PC-9 (cell line): ENCODE measurements at regions not wholly inside any gene's neighbourhood (a gene's known extent, or its start where the extent isn't known, plus 50 kb on each side); places are given as distances from the start of the nearest gene placed in this dataset.

Source experiments
- EZH2 ChIP-seq: fragments of 200-600 bp; sonication (generic); IDR thresholded peaks from 2 replicates; pipeline ENCODE4 v1.8.0; 2017; ENCODE audit warnings: antibody characterized with exemption, low read depth
- TF ChIP-seq, protein P1 (sequence below): fragments of 200-600 bp; sonication (generic); conservative IDR thresholded peaks from 2 replicates; pipeline ENCODE4 v1.6.1; 2017; ENCODE audit warnings: mixed run types, antibody characterized with exemption, mild to moderate bottlenecking, moderate library complexity

DNA sequence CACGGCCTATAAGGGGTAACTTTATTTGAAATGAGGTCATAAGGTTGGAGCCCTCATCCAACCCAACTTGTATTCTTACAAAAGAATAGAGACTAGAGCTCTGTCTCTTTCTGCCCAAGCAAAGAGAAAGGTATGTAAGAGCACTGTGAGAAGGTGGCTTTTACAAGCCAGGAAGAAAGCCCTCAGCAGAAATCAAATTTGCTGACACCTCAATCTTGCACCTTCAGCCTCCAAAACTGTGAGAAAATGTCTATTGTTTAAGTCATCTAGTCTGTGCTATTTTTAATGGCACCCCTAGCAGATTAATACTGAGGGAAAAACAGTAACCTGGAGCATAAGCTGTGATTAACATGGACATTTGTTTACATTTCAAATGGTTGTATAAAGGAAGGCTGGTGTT lies 860.7 kb downstream of the PCDH7 start:
- TF ChIP-seq, protein P1, sequence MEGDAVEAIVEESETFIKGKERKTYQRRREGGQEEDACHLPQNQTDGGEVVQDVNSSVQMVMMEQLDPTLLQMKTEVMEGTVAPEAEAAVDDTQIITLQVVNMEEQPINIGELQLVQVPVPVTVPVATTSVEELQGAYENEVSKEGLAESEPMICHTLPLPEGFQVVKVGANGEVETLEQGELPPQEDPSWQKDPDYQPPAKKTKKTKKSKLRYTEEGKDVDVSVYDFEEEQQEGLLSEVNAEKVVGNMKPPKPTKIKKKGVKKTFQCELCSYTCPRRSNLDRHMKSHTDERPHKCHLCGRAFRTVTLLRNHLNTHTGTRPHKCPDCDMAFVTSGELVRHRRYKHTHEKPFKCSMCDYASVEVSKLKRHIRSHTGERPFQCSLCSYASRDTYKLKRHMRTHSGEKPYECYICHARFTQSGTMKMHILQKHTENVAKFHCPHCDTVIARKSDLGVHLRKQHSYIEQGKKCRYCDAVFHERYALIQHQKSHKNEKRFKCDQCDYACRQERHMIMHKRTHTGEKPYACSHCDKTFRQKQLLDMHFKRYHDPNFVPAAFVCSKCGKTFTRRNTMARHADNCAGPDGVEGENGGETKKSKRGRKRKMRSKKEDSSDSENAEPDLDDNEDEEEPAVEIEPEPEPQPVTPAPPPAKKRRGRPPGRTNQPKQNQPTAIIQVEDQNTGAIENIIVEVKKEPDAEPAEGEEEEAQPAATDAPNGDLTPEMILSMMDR = no peak
- no peak for TF ChIP-seq EZH2
